K562 (cell line): ENCODE measurements at regions not wholly inside any gene's neighbourhood (a gene's known extent, or its start where the extent isn't known, plus 50 kb on each side); places are given as distances from the start of the nearest gene placed in this dataset.

Source experiments
- ATAC-seq: fragments of 200-7000 bp; cut with Tn5 transposase; 3 replicates; pipeline ENCODE4 v1.9.1; 2020; ENCODE audit warnings: moderate library complexity
- BruUV-seq: library from RNA; stranded (reverse); fragments of 400-500 nt; replicated peaks from 2 replicates; lab custom pipeline; 2021; lab: Mats Ljungman, UMichigan
- CTCF ChIA-PET: fragments of 300-600 bp; formaldehyde crosslinking; extraction: SDS; loops from one replicate; lab custom pipeline; 2021; ENCODE audit warnings: low intra/inter-chr PET ratio; lab: Yijun Ruan, JAX
- POLR2A ChIA-PET: fragments of 300-600, 350-650 bp; sonication (Branson Sonifier 250); formaldehyde crosslinking; extraction: SDS; loops from one replicate; lab custom pipeline; 2021; ENCODE audit warnings: antibody characterized with exemption, inconsistent platforms; lab: Yijun Ruan, JAX
- DNase-seq, 4 experiments: peaks; one replicate each; pipeline versions ENCODE4 v3.0.0 to v3.0.0-alpha.2; 2011 to 2018; ENCODE audit warnings: low spot score in 3 of 4, mixed read lengths in 3 of 4; ENCODE audit errors: extremely low read depth in 1 of 4
- FAIRE-seq: peaks from 2 replicates; lab custom pipeline; 2011; peaks lifted over from hg19 to GRCh38; lab: Jason Lieb, UNC
- H2AFZ ChIP-seq: 2 replicates; pipeline ENCODE4 v1.6.0; 2011; ENCODE audit warnings: low read depth, low read length, control low read depth, inconsistent platforms
- H3K27ac ChIP-seq: fragments of 200-600 bp; 3 replicates; pipeline ENCODE4 v1.8.0; 2011; ENCODE audit warnings: low read depth, mild to moderate bottlenecking, control low read depth, inconsistent platforms, low read length, moderate library complexity, mixed read lengths; ENCODE audit errors: extremely low read depth
- H3K27me3 ChIP-seq, 2 experiments: fragments of 300-600 bp in 1 of 2; 2 replicates in 1 of 2; 3 replicates in 1 of 2; pipeline versions ENCODE4 v1.6.0 to v1.8.0; 2011; ENCODE audit warnings: inconsistent platforms in 2 of 2, low read length in 2 of 2, mild to moderate bottlenecking in 1 of 2, mixed read lengths in 1 of 2, moderate library complexity in 1 of 2; ENCODE audit not compliant: control insufficient read depth in 2 of 2, insufficient read depth in 2 of 2
- H3K36me3 ChIP-seq: fragments of 300-600 bp; 3 replicates; pipeline ENCODE4 v1.8.0; 2011; ENCODE audit warnings: mild to moderate bottlenecking, low read length, inconsistent platforms; ENCODE audit not compliant: control insufficient read depth, insufficient read depth
- H3K4me1 ChIP-seq, 2 experiments: fragments of 200-600 bp in 1 of 2; replicated peaks in 1 of 2; 2 replicates in 1 of 2; 3 replicates in 1 of 2; pipeline versions ENCODE4 v1.5.1 to v1.8.0; 2011; ENCODE audit warnings: inconsistent platforms in 2 of 2, low read length in 2 of 2, mild to moderate bottlenecking in 1 of 2, mixed read lengths in 1 of 2, moderate library complexity in 1 of 2; ENCODE audit not compliant: control insufficient read depth in 2 of 2, insufficient read depth in 2 of 2
- H3K4me2 ChIP-seq: 2 replicates; pipeline ENCODE4 v1.6.1; 2011; ENCODE audit warnings: low read length, control low read depth, inconsistent platforms, mixed read lengths; ENCODE audit not compliant: insufficient read depth
- H3K4me3 ChIP-seq: fragments of 200-600 bp; sonication (generic), shearing (Covaris generic); 2 replicates; pipeline ENCODE4 v1.5.1; 2016; ENCODE audit warnings: control low read depth, inconsistent platforms
- H3K79me2 ChIP-seq: fragments of 200-600 bp; 3 replicates; pipeline ENCODE4 v1.8.0; 2011; ENCODE audit warnings: low read length, inconsistent platforms; ENCODE audit not compliant: control insufficient read depth, insufficient read depth
- H3K9ac ChIP-seq, 2 experiments: 2 replicates each; pipeline versions ENCODE4 v1.6.0 to v1.6.1; 2011; ENCODE audit warnings: low read depth in 2 of 2, low read length in 2 of 2, control low read depth in 1 of 2, inconsistent platforms in 1 of 2, mild to moderate bottlenecking in 1 of 2, mixed read lengths in 1 of 2; ENCODE audit not compliant: insufficient read depth in 1 of 2
- H3K9me1 ChIP-seq: one replicate; pipeline ENCODE4 v1.6.0; 2011; ENCODE audit warnings: inconsistent platforms, mild to moderate bottlenecking, low read length, moderate library complexity; ENCODE audit not compliant: control insufficient read depth, insufficient read depth
- H3K9me3 ChIP-seq: replicated peaks from 2 replicates; pipeline ENCODE4 v1.5.1; 2011; ENCODE audit warnings: low read depth, low read length, inconsistent platforms; ENCODE audit not compliant: control insufficient read depth, insufficient read depth
- H4K20me1 ChIP-seq: replicated peaks from 2 replicates; pipeline ENCODE4 v1.6.1; 2011; ENCODE audit warnings: low read length, inconsistent platforms, mixed read lengths; ENCODE audit not compliant: control insufficient read depth, insufficient read depth
- JUNB ChIP-seq: fragments of 450-650 bp; formaldehyde crosslinking; conservative IDR thresholded peaks from 2 replicates; pipeline ENCODE4 v1.4.0; 2020; ENCODE audit warnings: mild to moderate bottlenecking
- RBM15 ChIP-seq: fragments of 200-400 bp; formaldehyde crosslinking; IDR thresholded peaks from 2 replicates; pipeline ENCODE4 v1.6.1; 2018; ENCODE audit warnings: mild to moderate bottlenecking, low read length, moderate library complexity; ENCODE audit not compliant: insufficient read depth
- SRSF9 ChIP-seq: fragments of 200-400 bp; formaldehyde crosslinking; IDR thresholded peaks from 2 replicates; pipeline ENCODE4 v1.6.1; 2017; ENCODE audit warnings: low read depth, low read length, borderline replicate concordance
- TCF7L2 ChIP-seq: fragments of 150-350 bp; IDR thresholded peaks from 2 replicates; pipeline ENCODE4 v1.6.1; 2016; ENCODE audit warnings: low read depth, mild to moderate bottlenecking, low read length, moderate library complexity
- ZNF121 ChIP-seq: sonication (generic); formaldehyde crosslinking; conservative IDR thresholded peaks from 2 replicates; pipeline ENCODE4 v1.8.0; 2022; ENCODE audit warnings: missing genetic modification reagents
- ZNF140 ChIP-seq: fragments of 250-450 bp; sonication (Bioruptor Pico); IDR thresholded peaks from 2 replicates; pipeline ENCODE4 v1.8.0; 2021; ENCODE audit warnings: moderate library complexity, mild to moderate bottlenecking, inconsistent platforms
- ZNF354B ChIP-seq: fragments of 250-450 bp; sonication (Bioruptor Pico); IDR thresholded peaks from 2 replicates; pipeline ENCODE4 v1.4.0; 2020
- WGBS: fragments of 100-300 bp; shearing (Covaris generic); methylation state at CpG from one replicate; pipeline ENCODE4 v1.1.6; 2016; ENCODE audit warnings: low coverage, mixed read lengths; ENCODE audit not compliant: insufficient coverage; ENCODE audit errors: missing lambda C conversion rate; 5-methylcytosine and 5-hydroxymethylcytosine counted together
- in situ Hi-C: fragments of 300-500 bp; cut with MboI; formaldehyde crosslinking; loops from 4 replicates; pipeline ENCODE4 v1.15.0; 2018; ENCODE audit warnings: inconsistent platforms, mixed read lengths
- intact Hi-C: fragments of 100-400 bp; cut with micrococcal nuclease; formaldehyde crosslinking; loops from 2 replicates; pipeline ENCODE4 v1.14.2; 2022
- TF ChIP-seq, protein P1 (sequence below): fragments of 450-650 bp; formaldehyde crosslinking; IDR thresholded peaks from 2 replicates; pipeline ENCODE4 v1.4.0; 2020; ENCODE audit warnings: mild to moderate bottlenecking
- TF ChIP-seq, protein P2 (sequence below): fragments of 450-650 bp; IDR thresholded peaks from 2 replicates; pipeline ENCODE4 v1.6.1; 2016; ENCODE audit warnings: mild to moderate bottlenecking, moderate library complexity
- TF ChIP-seq, protein P3 (sequence below): fragments of 250-450 bp; sonication (Bioruptor Pico); IDR thresholded peaks from 2 replicates; pipeline ENCODE4 v1.8.0; 2022; ENCODE audit warnings: moderate library complexity, mild to moderate bottlenecking, inconsistent platforms

DNA sequence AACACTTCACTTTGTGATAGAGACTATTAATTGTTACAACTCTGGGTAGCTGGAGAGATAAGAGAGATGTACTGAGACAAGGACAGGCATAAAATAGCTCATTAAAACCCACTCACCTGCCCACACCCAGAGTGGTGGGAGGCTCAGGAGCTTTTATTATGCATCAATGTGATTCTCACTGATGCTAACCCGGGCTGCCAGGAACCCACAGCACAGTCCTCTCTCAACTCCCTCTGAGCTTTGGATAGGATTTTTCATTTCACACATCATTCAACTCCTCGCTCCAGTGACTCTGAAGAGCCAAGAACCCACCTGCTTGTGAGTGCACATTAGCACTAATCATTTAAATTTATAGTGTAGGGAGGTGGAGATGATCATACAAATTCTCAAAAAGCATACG lies 827.9 kb downstream of the FLRT2 start:
- no peak overlapping the region for H2AFZ ChIP-seq
- BruUV-seq, result no TSS peak
- TF ChIP-seq ZNF121 (CRISPR knock-in tag), result no peak
- TF ChIP-seq, protein P1, sequence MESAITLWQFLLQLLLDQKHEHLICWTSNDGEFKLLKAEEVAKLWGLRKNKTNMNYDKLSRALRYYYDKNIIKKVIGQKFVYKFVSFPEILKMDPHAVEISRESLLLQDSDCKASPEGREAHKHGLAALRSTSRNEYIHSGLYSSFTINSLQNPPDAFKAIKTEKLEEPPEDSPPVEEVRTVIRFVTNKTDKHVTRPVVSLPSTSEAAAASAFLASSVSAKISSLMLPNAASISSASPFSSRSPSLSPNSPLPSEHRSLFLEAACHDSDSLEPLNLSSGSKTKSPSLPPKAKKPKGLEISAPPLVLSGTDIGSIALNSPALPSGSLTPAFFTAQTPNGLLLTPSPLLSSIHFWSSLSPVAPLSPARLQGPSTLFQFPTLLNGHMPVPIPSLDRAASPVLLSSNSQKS, result no peak
- TF ChIP-seq ZNF140 (CRISPR knock-in tag), result no peak
- no peak for TF ChIP-seq SRSF9
- TF ChIP-seq ZNF354B (CRISPR knock-in tag), result no peak
- TF ChIP-seq RBM15, result no peak
- TF ChIP-seq TCF7L2, result no peak
- TF ChIP-seq, protein P2, sequence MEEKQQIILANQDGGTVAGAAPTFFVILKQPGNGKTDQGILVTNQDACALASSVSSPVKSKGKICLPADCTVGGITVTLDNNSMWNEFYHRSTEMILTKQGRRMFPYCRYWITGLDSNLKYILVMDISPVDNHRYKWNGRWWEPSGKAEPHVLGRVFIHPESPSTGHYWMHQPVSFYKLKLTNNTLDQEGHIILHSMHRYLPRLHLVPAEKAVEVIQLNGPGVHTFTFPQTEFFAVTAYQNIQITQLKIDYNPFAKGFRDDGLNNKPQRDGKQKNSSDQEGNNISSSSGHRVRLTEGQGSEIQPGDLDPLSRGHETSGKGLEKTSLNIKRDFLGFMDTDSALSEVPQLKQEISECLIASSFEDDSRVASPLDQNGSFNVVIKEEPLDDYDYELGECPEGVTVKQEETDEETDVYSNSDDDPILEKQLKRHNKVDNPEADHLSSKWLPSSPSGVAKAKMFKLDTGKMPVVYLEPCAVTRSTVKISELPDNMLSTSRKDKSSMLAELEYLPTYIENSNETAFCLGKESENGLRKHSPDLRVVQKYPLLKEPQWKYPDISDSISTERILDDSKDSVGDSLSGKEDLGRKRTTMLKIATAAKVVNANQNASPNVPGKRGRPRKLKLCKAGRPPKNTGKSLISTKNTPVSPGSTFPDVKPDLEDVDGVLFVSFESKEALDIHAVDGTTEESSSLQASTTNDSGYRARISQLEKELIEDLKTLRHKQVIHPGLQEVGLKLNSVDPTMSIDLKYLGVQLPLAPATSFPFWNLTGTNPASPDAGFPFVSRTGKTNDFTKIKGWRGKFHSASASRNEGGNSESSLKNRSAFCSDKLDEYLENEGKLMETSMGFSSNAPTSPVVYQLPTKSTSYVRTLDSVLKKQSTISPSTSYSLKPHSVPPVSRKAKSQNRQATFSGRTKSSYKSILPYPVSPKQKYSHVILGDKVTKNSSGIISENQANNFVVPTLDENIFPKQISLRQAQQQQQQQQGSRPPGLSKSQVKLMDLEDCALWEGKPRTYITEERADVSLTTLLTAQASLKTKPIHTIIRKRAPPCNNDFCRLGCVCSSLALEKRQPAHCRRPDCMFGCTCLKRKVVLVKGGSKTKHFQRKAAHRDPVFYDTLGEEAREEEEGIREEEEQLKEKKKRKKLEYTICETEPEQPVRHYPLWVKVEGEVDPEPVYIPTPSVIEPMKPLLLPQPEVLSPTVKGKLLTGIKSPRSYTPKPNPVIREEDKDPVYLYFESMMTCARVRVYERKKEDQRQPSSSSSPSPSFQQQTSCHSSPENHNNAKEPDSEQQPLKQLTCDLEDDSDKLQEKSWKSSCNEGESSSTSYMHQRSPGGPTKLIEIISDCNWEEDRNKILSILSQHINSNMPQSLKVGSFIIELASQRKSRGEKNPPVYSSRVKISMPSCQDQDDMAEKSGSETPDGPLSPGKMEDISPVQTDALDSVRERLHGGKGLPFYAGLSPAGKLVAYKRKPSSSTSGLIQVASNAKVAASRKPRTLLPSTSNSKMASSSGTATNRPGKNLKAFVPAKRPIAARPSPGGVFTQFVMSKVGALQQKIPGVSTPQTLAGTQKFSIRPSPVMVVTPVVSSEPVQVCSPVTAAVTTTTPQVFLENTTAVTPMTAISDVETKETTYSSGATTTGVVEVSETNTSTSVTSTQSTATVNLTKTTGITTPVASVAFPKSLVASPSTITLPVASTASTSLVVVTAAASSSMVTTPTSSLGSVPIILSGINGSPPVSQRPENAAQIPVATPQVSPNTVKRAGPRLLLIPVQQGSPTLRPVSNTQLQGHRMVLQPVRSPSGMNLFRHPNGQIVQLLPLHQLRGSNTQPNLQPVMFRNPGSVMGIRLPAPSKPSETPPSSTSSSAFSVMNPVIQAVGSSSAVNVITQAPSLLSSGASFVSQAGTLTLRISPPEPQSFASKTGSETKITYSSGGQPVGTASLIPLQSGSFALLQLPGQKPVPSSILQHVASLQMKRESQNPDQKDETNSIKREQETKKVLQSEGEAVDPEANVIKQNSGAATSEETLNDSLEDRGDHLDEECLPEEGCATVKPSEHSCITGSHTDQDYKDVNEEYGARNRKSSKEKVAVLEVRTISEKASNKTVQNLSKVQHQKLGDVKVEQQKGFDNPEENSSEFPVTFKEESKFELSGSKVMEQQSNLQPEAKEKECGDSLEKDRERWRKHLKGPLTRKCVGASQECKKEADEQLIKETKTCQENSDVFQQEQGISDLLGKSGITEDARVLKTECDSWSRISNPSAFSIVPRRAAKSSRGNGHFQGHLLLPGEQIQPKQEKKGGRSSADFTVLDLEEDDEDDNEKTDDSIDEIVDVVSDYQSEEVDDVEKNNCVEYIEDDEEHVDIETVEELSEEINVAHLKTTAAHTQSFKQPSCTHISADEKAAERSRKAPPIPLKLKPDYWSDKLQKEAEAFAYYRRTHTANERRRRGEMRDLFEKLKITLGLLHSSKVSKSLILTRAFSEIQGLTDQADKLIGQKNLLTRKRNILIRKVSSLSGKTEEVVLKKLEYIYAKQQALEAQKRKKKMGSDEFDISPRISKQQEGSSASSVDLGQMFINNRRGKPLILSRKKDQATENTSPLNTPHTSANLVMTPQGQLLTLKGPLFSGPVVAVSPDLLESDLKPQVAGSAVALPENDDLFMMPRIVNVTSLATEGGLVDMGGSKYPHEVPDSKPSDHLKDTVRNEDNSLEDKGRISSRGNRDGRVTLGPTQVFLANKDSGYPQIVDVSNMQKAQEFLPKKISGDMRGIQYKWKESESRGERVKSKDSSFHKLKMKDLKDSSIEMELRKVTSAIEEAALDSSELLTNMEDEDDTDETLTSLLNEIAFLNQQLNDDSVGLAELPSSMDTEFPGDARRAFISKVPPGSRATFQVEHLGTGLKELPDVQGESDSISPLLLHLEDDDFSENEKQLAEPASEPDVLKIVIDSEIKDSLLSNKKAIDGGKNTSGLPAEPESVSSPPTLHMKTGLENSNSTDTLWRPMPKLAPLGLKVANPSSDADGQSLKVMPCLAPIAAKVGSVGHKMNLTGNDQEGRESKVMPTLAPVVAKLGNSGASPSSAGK, result no peak
- no peak for TF ChIP-seq JUNB (CRISPR knock-in tag)
- TF ChIP-seq, protein P3, sequence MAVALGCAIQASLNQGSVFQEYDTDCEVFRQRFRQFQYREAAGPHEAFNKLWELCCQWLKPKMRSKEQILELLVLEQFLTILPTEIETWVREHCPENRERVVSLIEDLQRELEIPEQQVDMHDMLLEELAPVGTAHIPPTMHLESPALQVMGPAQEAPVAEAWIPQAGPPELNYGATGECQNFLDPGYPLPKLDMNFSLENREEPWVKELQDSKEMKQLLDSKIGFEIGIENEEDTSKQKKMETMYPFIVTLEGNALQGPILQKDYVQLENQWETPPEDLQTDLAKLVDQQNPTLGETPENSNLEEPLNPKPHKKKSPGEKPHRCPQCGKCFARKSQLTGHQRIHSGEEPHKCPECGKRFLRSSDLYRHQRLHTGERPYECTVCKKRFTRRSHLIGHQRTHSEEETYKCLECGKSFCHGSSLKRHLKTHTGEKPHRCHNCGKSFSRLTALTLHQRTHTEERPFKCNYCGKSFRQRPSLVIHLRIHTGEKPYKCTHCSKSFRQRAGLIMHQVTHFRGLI, result no peak

More for the DNA sequence above, 827.9 kb downstream of the FLRT2 start:
- Histone ChIP-seq H3K4me2 (no peak overlapping the region), H3K4me3 (no peak overlapping the region), H3K9me3 (no peaks in the 10 kb centered on the region; the same call in 1 of the 2 replicates), H3K9me1 (no peaks in the 10 kb centered on the region), H3K27me3 (no peaks in the 10 kb centered on the region), H3K27ac (no peak overlapping the region), H3K36me3 (no peaks in the 10 kb centered on the region), H4K20me1 (no peaks in the 10 kb centered on the region), H3K9ac (no peak overlapping the region), H3K79me2 (no peaks in the 10 kb centered on the region), H3K4me1 (no peaks in the 10 kb centered on the region)
- intact Hi-C loops (no loop called here), in situ Hi-C loops (no loop called here)
- WGBS, result 3% methylated on average over 3 of the region's 3 CpGs
- FAIRE-seq, result no peak
- ATAC-seq, result no peak
- no peak for DNase-seq
- ChIA-PET POLR2A (no interaction called here), CTCF (no interaction called here)
